ENCODE measurements at regions not wholly inside any gene's neighbourhood (a gene's known extent, or its start where the extent isn't known, plus 50 kb on each side); places are given as distances from the start of the nearest gene placed in this dataset.

DNA sequence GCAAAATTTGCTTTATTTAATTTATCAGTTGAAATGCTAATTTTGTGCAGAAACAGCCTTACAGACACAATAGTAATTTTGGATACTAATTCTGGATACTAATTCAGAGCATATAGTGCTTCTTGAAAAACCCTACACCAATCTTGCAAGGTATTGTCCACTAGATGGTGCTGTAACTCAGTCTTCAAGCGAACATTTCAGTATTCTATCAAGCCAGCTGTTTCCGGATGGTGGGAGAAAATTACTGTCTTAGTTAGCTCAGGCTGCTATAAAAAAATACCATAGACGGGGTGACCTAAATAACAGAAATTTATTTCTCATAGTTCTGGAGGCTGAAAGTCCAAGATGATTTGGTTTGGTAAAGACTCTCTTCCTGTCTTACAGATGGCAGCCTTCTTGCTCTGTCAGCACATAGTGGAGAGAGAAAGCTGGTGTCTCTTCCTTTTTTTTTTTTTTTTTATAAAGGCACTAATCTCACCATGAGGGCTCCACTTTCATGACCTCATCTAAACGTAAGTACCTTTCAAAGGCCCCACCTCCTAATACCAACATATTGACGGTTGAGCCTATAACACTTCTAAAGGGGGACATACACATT is 1306.5 kb upstream of the CDH9 start:
- TF ChIP-seq, protein P1, sequence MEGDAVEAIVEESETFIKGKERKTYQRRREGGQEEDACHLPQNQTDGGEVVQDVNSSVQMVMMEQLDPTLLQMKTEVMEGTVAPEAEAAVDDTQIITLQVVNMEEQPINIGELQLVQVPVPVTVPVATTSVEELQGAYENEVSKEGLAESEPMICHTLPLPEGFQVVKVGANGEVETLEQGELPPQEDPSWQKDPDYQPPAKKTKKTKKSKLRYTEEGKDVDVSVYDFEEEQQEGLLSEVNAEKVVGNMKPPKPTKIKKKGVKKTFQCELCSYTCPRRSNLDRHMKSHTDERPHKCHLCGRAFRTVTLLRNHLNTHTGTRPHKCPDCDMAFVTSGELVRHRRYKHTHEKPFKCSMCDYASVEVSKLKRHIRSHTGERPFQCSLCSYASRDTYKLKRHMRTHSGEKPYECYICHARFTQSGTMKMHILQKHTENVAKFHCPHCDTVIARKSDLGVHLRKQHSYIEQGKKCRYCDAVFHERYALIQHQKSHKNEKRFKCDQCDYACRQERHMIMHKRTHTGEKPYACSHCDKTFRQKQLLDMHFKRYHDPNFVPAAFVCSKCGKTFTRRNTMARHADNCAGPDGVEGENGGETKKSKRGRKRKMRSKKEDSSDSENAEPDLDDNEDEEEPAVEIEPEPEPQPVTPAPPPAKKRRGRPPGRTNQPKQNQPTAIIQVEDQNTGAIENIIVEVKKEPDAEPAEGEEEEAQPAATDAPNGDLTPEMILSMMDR (IDR thresholded peaks at IDR 0.05) = no peak
- DNase-seq = no peak
- no peak overlapping the region for H3K4me3 ChIP-seq (ENCODE audit: low read length)
- no peak overlapping the region for H3K27ac Mint-ChIP-seq
- H3K4me1 Mint-ChIP-seq = no peaks in the 10 kb centered on the region
- H3K36me3 ChIP-seq (ENCODE audit: control insufficient read depth, insufficient read depth, low read length) = no peaks in the 10 kb centered on the region
- no peaks in the 10 kb centered on the region for H3K27me3 Mint-ChIP-seq (ENCODE audit: low read depth in 2 of 2)
- peaks cover 10% of the 10 kb centered on the region for H3K9me3 ChIP-seq (ENCODE audit: control insufficient read depth, insufficient read depth, low read length)
- H3K27me3 ChIP-seq (ENCODE audit: control insufficient read depth, insufficient read depth, low read length) = no peaks in the 10 kb centered on the region
- H3K4me3 Mint-ChIP-seq = no peak overlapping the region
- WGBS (ENCODE audit: insufficient coverage) = 73% methylated on average over 3 of the region's 5 CpGs
- no peak for ATAC-seq
- no peak overlapping the region for H3K27ac ChIP-seq (ENCODE audit: low read length)
- peaks cover 8% of the 10 kb centered on the region for H3K36me3 Mint-ChIP-seq
- intact Hi-C loops (cut with micrococcal nuclease) = no loop called here
- no peaks in the 10 kb centered on the region for H3K4me1 ChIP-seq (ENCODE audit: control insufficient read depth, insufficient read depth, low read length)
- peaks cover 8 to 12% of the 10 kb centered on the region in 2 donors for H3K9me3 Mint-ChIP-seq

DNA sequence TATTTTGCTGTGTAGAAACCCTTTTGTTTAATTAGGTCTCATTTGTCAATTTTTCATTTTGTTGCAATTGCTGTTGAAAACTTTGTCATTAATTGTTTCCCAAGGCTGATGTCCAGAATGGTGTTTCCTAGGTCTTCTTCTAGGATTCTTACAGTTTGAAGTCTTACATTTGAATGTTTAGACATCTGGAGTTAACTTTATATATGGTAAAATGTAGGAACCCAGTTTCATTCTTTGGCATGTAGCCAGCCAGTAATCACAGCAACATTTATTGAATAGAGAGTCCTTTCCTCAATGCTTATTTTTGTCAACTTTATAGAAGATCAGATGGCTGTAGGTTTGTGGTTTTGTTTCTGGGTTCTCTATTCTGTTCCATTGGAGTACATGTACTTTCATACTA is 1290.8 kb upstream of the CDH9 start:
- no peak for ATAC-seq
- Mint-ChIP-seq H3K4me1 (no peaks in the 10 kb centered on the region), H3K27me3 (ENCODE audit: low read depth in 2 of 2) (no peaks in the 10 kb centered on the region)

DNA sequence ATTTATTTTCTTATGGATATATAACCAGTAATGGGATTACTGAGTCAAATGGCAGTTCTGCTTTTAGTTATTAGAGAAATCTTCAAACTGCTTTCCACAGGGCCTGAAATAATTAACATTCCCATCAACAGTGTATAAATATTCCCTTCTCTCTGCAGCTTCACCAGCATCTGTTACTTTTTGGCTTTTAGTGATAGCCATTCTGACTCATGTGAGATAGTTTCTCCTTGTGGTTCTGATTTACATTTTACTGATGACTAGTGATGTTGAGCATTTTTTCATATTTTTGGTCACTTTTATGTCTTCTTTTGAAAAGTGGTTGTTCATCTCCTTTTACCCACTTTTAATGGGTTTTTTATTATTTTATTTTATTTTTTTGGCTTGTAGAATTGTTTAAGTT is 1290.3 kb upstream of the CDH9 start:
- Histone ChIP-seq H3K4me1 (ENCODE audit: control insufficient read depth, insufficient read depth, low read length) (no peaks in the 10 kb centered on the region), H3K27ac (ENCODE audit: low read length) (no peak overlapping the region), H3K36me3 (ENCODE audit: control insufficient read depth, insufficient read depth, low read length) (no peaks in the 10 kb centered on the region), H3K27me3 (ENCODE audit: control insufficient read depth, insufficient read depth, low read length) (no peaks in the 10 kb centered on the region), H3K9me3 (ENCODE audit: control insufficient read depth, insufficient read depth, low read length) (no peaks in the 10 kb centered on the region), H3K4me3 (ENCODE audit: low read length) (no peak overlapping the region)
- no peak for DNase-seq
- peaks cover 31% of the 10 kb centered on the region for H3K36me3 Mint-ChIP-seq
- no peak for ATAC-seq
- no peak overlapping the region for H3K27ac Mint-ChIP-seq
- intact Hi-C loops (cut with micrococcal nuclease) = no loop called here
- no peak overlapping the region for H3K4me3 Mint-ChIP-seq
- H3K9me3 Mint-ChIP-seq = peaks cover 10 to 15% of the 10 kb centered on the region in 2 donors
- no peaks in the 10 kb centered on the region for H3K4me1 Mint-ChIP-seq
- TF ChIP-seq, protein P1 (IDR thresholded peaks at IDR 0.05) = no peak
- no peaks in the 10 kb centered on the region for H3K27me3 Mint-ChIP-seq (ENCODE audit: low read depth in 2 of 2)

More for the DNA sequence above, 1290.8 kb upstream of the CDH9 start:
- intact Hi-C loops (cut with micrococcal nuclease) = no loop called here
- Mint-ChIP-seq H3K27ac (no peak overlapping the region), H3K36me3 (peaks cover 28% of the 10 kb centered on the region), H3K9me3 (peaks cover 10 to 14% of the 10 kb centered on the region in 2 donors), H3K4me3 (no peak overlapping the region)
- H3K4me3 ChIP-seq (ENCODE audit: low read length) = no peak overlapping the region
- no peaks in the 10 kb centered on the region for H3K9me3 ChIP-seq (ENCODE audit: control insufficient read depth, insufficient read depth, low read length)
- no peak for DNase-seq
- TF ChIP-seq, protein P1 (IDR thresholded peaks at IDR 0.05) = no peak
- no peaks in the 10 kb centered on the region for H3K4me1 ChIP-seq (ENCODE audit: control insufficient read depth, insufficient read depth, low read length)
- no peaks in the 10 kb centered on the region for H3K27me3 ChIP-seq (ENCODE audit: control insufficient read depth, insufficient read depth, low read length)
- no peak overlapping the region for H3K27ac ChIP-seq (ENCODE audit: low read length)
- no peaks in the 10 kb centered on the region for H3K36me3 ChIP-seq (ENCODE audit: control insufficient read depth, insufficient read depth, low read length)

DNA sequence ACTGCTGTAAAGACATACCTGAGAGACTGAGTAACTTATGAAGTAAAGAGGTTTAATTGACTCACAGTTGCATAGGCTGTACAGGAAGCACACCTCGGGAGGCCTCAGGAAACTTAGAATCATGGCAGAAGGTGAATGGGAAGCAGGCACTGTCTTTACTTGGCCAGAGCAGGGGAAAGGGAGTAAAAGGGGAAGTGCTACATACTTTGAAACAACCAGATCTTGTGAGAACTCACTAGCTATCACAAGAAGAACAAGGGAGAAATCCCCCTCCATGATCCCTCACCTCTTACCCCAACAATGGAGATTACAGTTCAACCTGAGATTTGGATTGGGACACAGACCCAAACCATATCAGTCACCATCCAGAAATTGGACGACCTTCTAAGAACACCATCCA is 1285.8 kb upstream of the CDH9 start:
- TF ChIP-seq, protein P1 (IDR thresholded peaks at IDR 0.05) = no peak
- H3K9me3 Mint-ChIP-seq = peaks cover 7 to 20% of the 10 kb centered on the region in 2 donors
- H3K4me1 Mint-ChIP-seq = no peaks in the 10 kb centered on the region
- no peak overlapping the region for H3K4me3 Mint-ChIP-seq
- no peak overlapping the region for H3K4me3 ChIP-seq (ENCODE audit: low read length)
- H3K27ac ChIP-seq (ENCODE audit: low read length) = no peak overlapping the region
- DNase-seq = no peak
- 38% methylated on average over 2 of the region's 2 CpGs for WGBS (ENCODE audit: insufficient coverage)
- H3K36me3 ChIP-seq (ENCODE audit: control insufficient read depth, insufficient read depth, low read length) = no peaks in the 10 kb centered on the region
- H3K36me3 Mint-ChIP-seq = peaks cover 14% of the 10 kb centered on the region
- H3K4me1 ChIP-seq (ENCODE audit: control insufficient read depth, insufficient read depth, low read length) = no peaks in the 10 kb centered on the region
- ATAC-seq = no peak
- H3K27me3 ChIP-seq (ENCODE audit: control insufficient read depth, insufficient read depth, low read length) = no peaks in the 10 kb centered on the region
- H3K9me3 ChIP-seq (ENCODE audit: control insufficient read depth, insufficient read depth, low read length) = no peaks in the 10 kb centered on the region
- H3K27me3 Mint-ChIP-seq (ENCODE audit: low read depth in 2 of 2) = no peaks in the 10 kb centered on the region
- H3K27ac Mint-ChIP-seq = no peak overlapping the region
- intact Hi-C loops (cut with micrococcal nuclease) = no loop called here
